ENCODE measurements at regions not wholly inside any gene's neighbourhood (a gene's known extent, or its start where the extent isn't known, plus 50 kb on each side); places are given as distances from the start of the nearest gene placed in this dataset.
"Not testable (repeated sequence)": the region's sequence is repeated elsewhere in the genome, so short reads cannot be mapped to it uniquely, and the experiment has no call there.

DNA sequence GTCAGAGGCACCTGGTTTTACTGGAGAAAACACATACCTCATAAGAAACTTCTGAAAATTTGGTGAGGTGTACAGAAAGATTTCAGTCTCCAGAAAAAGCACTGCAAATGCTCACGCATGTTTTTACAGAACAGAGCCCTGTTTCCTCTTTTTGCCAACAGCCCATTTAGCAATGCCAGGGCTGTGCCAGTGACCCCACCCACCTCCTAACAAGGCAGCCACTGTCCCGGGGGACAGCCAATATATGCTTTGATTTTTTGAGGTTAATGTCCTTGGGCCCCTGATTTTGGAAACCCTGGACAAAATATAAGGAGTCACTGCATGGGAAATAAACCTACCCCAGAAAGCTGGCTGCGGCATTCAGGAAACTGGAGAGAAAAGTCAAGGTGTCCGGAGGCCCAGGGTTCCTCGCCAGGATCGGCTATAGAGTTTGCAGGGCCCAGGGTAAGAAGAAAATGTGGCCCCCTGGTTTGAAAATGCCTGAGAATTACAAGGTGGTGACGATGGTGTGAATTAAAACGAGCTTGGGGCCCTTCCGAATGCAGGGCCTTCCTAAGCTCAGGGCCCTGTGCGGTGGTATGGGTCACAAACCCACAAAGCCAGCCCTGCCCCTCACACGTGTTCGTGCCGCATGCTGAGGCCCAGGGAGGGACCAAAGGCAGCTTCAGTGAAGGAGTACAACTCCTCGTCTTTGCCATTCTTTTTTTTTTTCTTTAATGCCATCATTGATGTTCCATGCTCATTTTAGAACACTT, 71.1 kb upstream of the WNT7B start:
- Histone ChIP-seq H3K4me3 (no peak overlapping the region), H3K9me3 (ENCODE audit: low read depth) (no peaks in the 10 kb centered on the region), H3K36me3 (no peaks in the 10 kb centered on the region), H3K27me3 (peaks cover 64% of the 10 kb centered on the region), H3K27ac (no peak overlapping the region), H3K4me1 (ENCODE audit: low read depth) (no peaks in the 10 kb centered on the region)
- no peak for DNase-seq (ENCODE audit: low read depth in 1 of 2, low spot score in 1 of 2)
- TF ChIP-seq, protein P1, sequence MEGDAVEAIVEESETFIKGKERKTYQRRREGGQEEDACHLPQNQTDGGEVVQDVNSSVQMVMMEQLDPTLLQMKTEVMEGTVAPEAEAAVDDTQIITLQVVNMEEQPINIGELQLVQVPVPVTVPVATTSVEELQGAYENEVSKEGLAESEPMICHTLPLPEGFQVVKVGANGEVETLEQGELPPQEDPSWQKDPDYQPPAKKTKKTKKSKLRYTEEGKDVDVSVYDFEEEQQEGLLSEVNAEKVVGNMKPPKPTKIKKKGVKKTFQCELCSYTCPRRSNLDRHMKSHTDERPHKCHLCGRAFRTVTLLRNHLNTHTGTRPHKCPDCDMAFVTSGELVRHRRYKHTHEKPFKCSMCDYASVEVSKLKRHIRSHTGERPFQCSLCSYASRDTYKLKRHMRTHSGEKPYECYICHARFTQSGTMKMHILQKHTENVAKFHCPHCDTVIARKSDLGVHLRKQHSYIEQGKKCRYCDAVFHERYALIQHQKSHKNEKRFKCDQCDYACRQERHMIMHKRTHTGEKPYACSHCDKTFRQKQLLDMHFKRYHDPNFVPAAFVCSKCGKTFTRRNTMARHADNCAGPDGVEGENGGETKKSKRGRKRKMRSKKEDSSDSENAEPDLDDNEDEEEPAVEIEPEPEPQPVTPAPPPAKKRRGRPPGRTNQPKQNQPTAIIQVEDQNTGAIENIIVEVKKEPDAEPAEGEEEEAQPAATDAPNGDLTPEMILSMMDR (IDR thresholded peaks at IDR 0.05; ENCODE audit: low read depth, low read length) = no peak

DNA sequence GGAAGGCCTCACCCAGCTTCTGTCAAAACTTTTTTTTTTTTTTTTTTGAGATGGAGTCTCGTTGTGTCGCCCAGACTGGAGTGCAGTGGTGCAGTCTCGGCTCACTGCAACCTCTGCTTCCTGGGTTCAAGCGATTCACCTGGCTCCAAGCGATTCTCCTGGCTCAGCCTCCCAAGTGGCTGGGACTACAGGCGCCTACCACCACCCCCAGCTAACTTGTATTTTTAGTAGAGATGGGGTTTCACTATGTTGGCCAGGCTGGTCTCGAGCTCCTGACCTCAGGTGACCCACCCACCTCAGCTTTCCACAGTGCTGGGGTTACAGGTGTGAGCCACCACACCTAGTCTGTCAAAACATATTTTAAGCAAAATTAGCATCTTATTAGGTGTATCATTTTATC, 71.7 kb upstream of the WNT7B start:
- H3K36me3 ChIP-seq; H3K4me1 ChIP-seq (ENCODE audit: low read depth); H3K27ac ChIP-seq; H3K9me3 ChIP-seq (ENCODE audit: low read depth); H3K4me3 ChIP-seq; DNase-seq (ENCODE audit: low read depth in 1 of 2, low spot score in 1 of 2): not testable (repeated sequence)
- H3K27me3 ChIP-seq = peaks cover 58% of the 10 kb centered on the region

DNA sequence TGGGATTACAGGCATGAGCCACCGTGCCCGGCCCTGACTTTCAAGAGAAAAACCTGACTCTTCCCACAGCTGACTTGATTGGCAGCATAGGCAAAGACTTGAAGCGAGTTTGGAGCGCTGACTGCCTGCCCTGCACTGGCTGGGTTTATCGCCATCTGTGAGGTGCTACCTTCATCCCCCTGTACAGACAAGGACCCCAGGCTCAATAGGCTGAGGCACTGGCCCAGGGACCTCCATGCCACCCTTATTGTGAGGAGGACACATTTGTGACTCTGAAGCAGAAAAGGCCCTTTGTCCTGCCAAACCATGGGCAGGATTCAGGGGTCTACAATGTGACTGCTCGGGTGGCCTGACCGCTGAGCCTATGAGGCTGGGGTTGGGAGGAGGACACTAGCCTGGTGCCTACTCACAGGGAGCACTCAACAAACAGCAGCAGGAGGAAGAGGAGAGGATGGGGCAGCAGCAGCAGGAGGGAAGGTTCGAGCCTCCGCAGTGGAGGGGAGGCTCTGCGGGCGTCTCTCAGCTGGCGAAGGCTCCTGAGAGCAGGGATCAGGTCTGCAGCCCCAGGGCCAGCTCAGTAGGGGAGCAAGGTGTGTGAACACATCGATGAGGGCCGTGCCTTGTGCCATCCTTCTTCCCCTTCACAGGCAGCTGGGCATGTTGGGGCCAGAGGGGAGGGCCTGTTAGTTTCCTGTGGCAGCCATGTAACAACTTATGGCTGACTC, 72.9 kb upstream of the WNT7B start:
- no peak for DNase-seq (ENCODE audit: low read depth in 1 of 2, low spot score in 1 of 2)
- H3K4me1 ChIP-seq (ENCODE audit: low read depth) = no peaks in the 10 kb centered on the region
- peaks cover 46% of the 10 kb centered on the region for H3K27me3 ChIP-seq

DNA sequence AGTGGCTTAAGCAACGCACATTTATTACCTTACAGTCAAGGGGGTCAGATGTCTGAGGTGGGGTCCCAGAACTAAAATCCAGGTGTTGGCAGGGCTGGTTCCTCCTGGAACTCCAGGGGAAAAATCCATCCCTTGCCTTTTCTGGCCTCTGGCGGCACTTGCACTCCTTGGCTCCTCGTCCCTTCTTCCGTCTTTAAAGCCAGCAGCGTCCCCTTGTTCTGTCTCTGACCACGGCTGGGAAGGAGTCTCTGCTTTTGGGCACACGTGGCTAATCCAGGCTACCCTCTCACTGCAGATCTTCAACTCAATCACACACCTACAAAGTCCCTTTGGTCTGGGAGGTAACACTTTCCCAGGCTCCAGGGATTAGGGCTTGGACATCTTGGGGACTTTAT, 73.5 kb upstream of the WNT7B start:
- H3K27ac ChIP-seq = no peak overlapping the region
- TF ChIP-seq, protein P1 (IDR thresholded peaks at IDR 0.05; ENCODE audit: low read depth, low read length) = no peak
- H3K36me3 ChIP-seq = no peaks in the 10 kb centered on the region
- H3K9me3 ChIP-seq (ENCODE audit: low read depth) = no peaks in the 10 kb centered on the region
- DNase-seq (ENCODE audit: low read depth in 1 of 2, low spot score in 1 of 2) = no peak
- no peak overlapping the region for H3K4me3 ChIP-seq
- H3K27me3 ChIP-seq = peaks cover 40% of the 10 kb centered on the region
- no peaks in the 10 kb centered on the region for H3K4me1 ChIP-seq (ENCODE audit: low read depth)

More for the DNA sequence above, 72.9 kb upstream of the WNT7B start:
- TF ChIP-seq, protein P1 (IDR thresholded peaks at IDR 0.05; ENCODE audit: low read depth, low read length) = no peak
- H3K27ac ChIP-seq = no peak overlapping the region
- H3K9me3 ChIP-seq (ENCODE audit: low read depth) = no peaks in the 10 kb centered on the region
- H3K4me3 ChIP-seq = no peak overlapping the region
- H3K36me3 ChIP-seq = no peaks in the 10 kb centered on the region

DNA sequence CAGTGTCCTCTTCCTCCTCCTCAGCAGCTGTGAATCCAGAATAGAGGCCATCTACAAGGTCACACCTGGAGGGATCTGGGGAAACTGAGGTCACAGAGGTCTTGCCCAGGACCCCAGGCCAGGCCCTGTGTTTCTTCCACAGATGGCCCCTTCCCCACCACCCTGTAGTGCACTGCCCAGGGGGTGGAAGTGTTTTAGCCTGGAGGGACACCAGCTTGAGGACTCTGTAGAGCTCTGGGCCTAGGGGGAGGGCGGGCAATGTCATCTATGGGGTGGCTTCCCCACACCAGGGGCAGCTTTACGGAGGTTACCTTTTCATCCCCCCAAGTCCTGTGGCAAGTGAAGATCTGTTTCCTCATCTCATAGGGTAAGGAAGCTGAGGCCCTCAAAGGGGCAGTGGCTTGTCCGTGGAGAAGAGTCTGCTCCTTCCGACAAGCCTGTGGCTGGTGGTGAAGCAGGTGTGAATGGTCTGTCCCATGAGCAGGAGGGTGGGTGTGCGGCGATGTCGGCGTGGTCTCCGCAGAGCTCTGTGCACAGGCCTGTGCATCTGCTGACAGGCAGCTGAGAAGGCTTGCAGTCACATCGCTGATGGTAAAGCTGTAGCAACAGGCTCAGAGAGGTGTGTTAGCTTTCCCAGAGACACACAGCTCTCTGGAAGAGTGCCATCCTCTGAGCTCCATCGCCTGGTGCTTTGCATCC, 74.1 kb upstream of the WNT7B start:
- TF ChIP-seq, protein P1 (IDR thresholded peaks at IDR 0.05; ENCODE audit: low read depth, low read length) = no peak
- H3K4me3 ChIP-seq = no peak overlapping the region
- H3K36me3 ChIP-seq = no peaks in the 10 kb centered on the region
- H3K9me3 ChIP-seq (ENCODE audit: low read depth) = no peaks in the 10 kb centered on the region
- no peaks in the 10 kb centered on the region for H3K4me1 ChIP-seq (ENCODE audit: low read depth)
- DNase-seq (ENCODE audit: low read depth in 1 of 2, low spot score in 1 of 2) = no peak
- peaks cover 34% of the 10 kb centered on the region for H3K27me3 ChIP-seq
- no peak overlapping the region for H3K27ac ChIP-seq

DNA sequence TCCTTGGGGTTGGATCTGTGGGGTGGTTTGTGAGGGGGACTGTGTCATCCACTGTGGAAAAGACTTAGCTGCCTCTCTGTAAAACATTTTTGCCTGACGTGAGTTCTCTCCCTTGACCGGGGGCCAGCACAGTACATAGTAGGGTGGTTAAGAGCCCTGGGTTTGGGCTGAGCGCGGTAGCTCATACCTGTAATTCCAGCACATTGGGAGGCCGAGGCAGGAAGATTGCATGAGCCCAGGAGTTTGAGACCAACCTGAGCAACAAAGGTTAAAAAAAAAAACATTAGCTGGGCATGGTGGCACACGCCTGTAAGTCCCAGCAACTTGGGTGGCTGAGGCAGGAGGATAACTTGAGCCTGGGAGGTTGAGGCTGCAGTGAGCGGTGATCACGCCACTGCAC, 74.7 kb upstream of the WNT7B start:
- H3K4me3 ChIP-seq = no peak overlapping the region
- no peaks in the 10 kb centered on the region for H3K36me3 ChIP-seq
- no peak overlapping the region for H3K27ac ChIP-seq
- H3K27me3 ChIP-seq = peaks cover 28% of the 10 kb centered on the region
- no peaks in the 10 kb centered on the region for H3K9me3 ChIP-seq (ENCODE audit: low read depth)
- DNase-seq (ENCODE audit: low read depth in 1 of 2, low spot score in 1 of 2) = no peak
- no peaks in the 10 kb centered on the region for H3K4me1 ChIP-seq (ENCODE audit: low read depth)
- TF ChIP-seq, protein P1 (IDR thresholded peaks at IDR 0.05; ENCODE audit: low read depth, low read length) = no peak
